Caki2 (cell line): ENCODE measurements at regions not wholly inside any gene's neighbourhood (a gene's known extent, or its start where the extent isn't known, plus 50 kb on each side); places are given as distances from the start of the nearest gene placed in this dataset.
"Not testable (repeated sequence)": the region's sequence is repeated elsewhere in the genome, so short reads cannot be mapped to it uniquely, and the experiment has no call there.

ENCODE experiments used
- DNase-seq: peaks from one replicate; pipeline ENCODE4 v3.0.0-alpha.2; 2015; ENCODE audit warnings: low read depth
- in situ Hi-C: cut with HindIII; loops from 2 replicates; pipeline ENCODE4 v1.10.0; 2016; ENCODE audit warnings: low sequenced_read_pairs, low pct_unique_long_range_greater_than_20kb, mixed read lengths

- in situ Hi-C loops = no loop called here
- peak; percentile 86 for DNase-seq
Measured at GRCh38 chr1:244273845-244274619, 177.7 kb downstream of the ADSS2 start.

GRCh38 chr1:244276646-244277045 lies 175.1 kb downstream of the ADSS2 start:
- in situ Hi-C loops = no loop called here

GRCh38 chr1:244280201-244280600 lies 171.5 kb downstream of the ADSS2 start:
- DNase-seq = no peak
- in situ Hi-C loops = no loop called here

More at GRCh38 chr1:244276646-244277045, 175.1 kb downstream of the ADSS2 start:
- DNase-seq = no peak

- in situ Hi-C loops = no loop called here
- peak; percentile 20 for DNase-seq
Measured at GRCh38 chr1:244280859-244281258, 170.8 kb downstream of the ADSS2 start.

GRCh38 chr1:244283772-244284171 lies 167.9 kb downstream of the ADSS2 start:
- in situ Hi-C loops = no loop called here
- DNase-seq = no peak

GRCh38 chr1:244284641-244285156 lies 167.0 kb downstream of the ADSS2 start:
- in situ Hi-C loops = no loop called here

DNA sequence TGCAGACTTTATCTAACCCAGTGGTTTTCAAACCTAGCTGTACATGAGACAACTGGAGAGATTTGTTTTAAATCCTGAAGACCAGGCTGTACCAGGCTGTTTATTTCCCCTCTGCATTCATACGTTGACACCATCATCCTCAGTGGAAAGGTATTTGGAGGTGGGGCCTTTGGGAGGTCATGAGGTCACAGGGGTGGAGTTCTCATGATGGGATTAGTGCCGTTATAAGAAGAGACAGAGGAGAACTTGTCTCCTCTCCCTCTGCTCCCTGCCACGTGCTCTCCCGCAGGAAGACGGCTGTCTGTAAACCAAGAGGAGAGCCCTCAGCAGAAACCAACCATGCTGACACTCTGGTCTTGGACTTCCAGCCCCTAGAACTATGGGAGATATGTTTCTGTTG lies 165.4 kb downstream of the ADSS2 start:
- in situ Hi-C loops = no loop called here
- DNase-seq = no peak

More at GRCh38 chr1:244284641-244285156, 167.0 kb downstream of the ADSS2 start:
- DNase-seq = no peak

- in situ Hi-C loops = no loop called here
- no peak for DNase-seq
Measured at GRCh38 chr1:244287726-244288125, 164.0 kb downstream of the ADSS2 start.

DNA sequence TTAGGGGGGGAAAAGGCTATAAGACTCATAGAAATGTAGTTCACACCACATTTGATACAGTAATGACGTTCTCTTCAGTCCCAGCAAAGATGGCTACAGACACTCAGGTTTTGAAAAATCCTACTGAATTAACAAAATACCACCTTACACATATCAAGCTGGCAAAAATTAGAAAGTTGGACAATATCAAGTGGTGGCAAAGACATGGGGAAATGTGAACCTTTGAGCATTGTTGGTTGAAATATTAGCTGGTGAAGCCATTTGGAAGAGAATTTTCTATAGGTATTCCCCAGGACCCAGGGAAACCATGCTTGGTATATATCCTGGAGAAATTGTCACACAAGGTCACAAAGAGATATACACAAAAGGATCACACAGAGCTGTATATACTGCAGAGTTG lies 163.0 kb downstream of the ADSS2 start:
- DNase-seq = no peak
- in situ Hi-C loops = no loop called here

- in situ Hi-C loops = no loop called here
- no peak for DNase-seq
Measured at GRCh38 chr1:244289991-244290785, 161.5 kb downstream of the ADSS2 start.

DNA sequence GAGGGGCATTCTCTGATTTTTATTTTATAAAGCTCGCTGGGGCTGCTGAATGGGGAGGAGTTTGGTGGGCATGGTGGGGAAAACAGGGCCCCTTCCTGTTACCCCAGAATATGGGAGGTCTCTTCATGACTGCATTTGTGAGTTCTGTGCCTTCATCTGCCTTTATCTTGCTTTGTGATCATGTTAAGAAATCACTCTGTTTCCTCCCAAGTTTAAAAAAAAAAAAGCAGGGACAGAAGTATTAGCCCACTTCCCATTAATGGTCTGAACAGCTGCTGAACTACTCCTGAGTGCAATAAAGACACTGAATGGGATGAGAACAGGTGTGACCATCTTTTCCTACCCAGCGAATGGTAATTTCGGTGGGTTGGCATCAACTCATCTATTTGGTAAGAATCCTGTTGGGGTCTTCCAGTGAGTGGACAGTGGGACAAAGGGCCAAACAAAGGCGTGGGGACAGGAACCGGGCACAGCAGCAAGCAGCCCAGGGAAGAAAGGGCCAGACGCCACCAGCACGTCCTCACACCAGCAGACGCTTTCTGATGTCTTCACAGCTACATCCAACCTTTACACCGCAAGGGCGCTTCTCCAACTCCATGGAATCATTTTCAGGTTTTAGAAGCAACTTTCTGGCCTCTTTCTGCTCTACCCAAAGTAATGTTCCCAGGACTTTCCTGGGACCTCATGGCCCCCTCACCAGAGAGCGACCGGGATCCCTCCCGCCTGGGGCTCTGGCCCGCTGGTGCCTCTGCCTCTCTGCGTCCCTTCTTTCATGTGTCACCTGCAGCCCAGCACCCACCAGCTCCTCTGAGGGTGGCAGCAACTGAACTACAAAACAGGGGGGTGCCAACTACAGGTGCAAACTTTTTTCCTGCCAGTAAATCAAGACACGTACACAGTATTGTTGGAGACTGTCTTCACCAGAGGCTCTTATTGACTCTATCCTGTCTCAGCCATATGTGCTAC lies 160.2 kb downstream of the ADSS2 start:
- DNase-seq = no peak
- in situ Hi-C loops = no loop called here

DNA sequence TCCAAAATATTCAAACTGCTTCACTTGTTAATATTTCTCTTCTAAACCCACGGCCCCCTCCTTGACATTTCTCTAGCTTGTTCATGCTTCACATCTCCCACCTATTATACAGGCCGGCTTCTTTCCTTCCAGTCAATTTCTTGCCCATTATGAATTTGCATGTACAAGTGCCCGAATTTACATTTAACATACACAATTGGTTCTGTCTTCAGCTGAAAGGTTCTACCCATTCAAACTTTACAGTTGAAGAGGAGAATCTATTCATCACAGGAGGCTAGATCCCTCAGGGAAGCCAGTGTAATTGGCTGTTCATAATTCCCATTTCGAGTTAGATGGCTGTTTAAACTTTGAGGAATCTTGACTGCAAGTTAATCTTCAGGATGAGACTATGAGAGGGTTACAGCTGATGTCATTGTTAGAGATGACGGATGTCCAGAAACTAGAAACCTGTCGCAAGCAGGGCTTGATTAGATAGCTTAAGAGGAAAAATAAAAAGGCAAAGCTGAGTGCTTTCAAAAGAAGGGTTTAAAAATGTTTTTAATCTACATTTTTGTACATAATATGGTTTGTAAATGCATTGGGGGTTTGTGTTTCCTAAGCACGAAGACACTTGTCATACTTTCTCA lies 157.0 kb downstream of the ADSS2 start:
- no peak for DNase-seq
- in situ Hi-C loops = no loop called here

DNA sequence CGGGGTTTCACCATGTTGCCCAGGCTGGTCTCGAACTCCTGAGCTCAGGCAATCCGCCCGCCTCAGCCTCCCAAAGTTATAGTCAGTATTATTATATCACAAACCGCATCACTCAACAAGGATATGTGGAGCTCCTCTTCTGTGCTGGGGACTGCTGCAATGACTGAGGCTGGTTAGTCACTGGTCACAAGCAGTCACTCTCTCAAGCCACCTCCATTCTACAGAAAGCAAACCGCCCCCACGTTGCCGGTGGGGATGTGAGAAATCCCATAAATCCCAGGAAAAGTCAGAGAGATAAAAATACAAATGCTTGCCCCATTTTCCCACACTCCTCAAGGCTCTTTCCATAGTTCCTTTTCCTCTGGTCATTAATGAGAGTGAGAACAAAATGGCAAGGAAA lies 155.7 kb downstream of the ADSS2 start:
- no peak for DNase-seq
- in situ Hi-C loops = no loop called here

DNA sequence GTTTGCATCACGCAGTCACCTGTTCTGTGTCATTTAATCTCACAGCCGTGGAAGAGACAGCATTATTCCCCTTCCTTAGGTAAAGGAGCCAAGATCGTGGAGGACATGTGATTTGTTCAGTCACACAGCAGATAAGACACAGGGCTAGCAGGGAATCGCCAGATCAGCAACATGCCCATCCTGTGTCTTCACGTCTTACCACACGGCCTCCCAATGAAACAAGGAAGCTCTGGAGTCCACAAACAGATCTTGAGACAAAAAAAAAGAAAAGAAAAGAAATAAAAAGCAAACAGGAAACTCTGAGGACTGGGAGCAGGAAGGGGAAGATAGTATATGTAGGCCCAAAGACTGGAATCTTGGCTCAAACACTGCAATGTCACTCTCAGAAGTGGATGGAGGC lies 155.3 kb downstream of the ADSS2 start:
- in situ Hi-C loops = no loop called here
- DNase-seq = no peak

GRCh38 chr1:244297087-244297486 lies 154.6 kb downstream of the ADSS2 start:
- in situ Hi-C loops = no loop called here

DNA sequence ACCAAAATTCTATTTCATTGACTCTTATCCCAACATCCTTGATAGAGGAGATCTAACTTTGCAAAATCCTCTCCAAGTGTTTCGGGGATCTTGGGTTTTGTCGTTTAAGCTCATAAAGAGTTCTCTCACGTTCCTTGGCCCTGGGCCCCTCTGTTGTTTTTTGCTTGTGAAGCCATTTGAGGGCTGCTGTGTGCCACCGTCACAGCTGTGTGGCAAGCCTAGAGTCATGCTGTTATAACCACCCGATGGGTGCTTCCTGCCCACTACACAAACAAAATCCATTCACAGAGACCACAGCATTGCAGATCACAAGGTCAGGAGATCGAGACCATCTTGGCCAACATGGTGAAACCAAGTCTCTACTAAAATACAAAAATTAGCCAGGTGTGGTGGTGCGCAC lies 154.1 kb downstream of the ADSS2 start:
- DNase-seq = no peak
- in situ Hi-C loops = no loop called here

More at GRCh38 chr1:244297087-244297486, 154.6 kb downstream of the ADSS2 start:
- DNase-seq = no peak

- in situ Hi-C loops = loop anchor here (25.0 kb wide), 1 partner anchor 137 kb away; no protein-coding TSS in a partner anchor
Measured at GRCh38 chr1:244300029-244300375, 151.7 kb downstream of the ADSS2 start.

More at GRCh38 chr1:244300029-244300375, 151.7 kb downstream of the ADSS2 start:
- not testable (repeated sequence) for DNase-seq
